HG03521 (cell line): ENCODE measurements at regions not wholly inside any gene's neighbourhood (a gene's known extent, or its start where the extent isn't known, plus 50 kb on each side); places are given as distances from the start of the nearest gene placed in this dataset.
"Not testable (repeated sequence)": the region's sequence is repeated elsewhere in the genome, so short reads cannot be mapped to it uniquely, and the experiment has no call there.

Experiments
- ATAC-seq: cut with Tn5 transposase; IDR thresholded peaks from one replicate; pipeline ENCODE4 v1.9.1; 2021; ENCODE audit warnings: mild to moderate bottlenecking, moderate library complexity; ENCODE audit not compliant: unreplicated experiment

- ATAC-seq = no peak
Observed at GRCh38 chr4:62482355-62482754, 1282.2 kb downstream of the ADGRL3 start.

DNA sequence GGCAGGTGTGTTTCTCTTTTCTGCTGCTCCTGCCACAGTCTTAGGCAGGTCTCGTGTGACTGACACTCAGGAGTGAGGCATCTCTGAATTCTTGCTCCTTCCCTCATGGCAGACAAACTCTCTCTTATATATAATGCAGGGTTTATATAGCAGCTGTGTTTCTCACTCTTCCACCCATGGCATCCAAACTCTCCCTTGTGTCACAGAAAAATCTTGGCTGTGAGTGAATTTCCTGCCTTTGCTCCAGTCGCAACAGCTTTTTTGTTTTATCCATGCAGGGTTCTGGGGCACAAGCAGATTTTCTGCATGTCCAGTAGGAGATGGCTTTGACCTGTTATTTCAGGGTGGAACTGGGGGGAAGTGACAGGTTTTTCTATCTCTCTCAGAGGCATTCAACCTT lies 1275.5 kb downstream of the ADGRL3 start:
- ATAC-seq = no peak

GRCh38 chr4:62474802-62475201 lies 1274.7 kb downstream of the ADGRL3 start:
- ATAC-seq = no peak

DNA sequence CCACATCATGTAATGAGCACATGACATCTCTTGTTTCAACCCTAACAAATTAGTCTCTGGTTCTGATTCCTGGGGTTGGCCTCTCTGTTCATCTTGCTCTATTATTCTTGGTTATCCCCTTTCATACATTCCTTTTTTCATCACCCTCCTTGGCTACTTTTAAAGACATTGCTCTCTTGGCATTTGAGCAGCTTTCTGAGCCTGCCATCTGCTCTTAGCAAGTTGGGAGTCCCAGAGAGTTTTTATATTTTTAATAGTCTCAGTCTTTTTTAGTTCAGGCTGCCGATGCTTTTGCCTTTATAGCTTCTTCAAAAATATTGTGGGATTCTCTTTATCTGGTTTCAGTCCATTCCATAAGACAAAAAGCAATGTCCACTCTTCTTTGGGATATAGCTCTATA lies 1270.9 kb downstream of the ADGRL3 start:
- ATAC-seq = no peak

GRCh38 chr4:62470421-62470983 lies 1270.4 kb downstream of the ADGRL3 start:
- ATAC-seq = no peak

GRCh38 chr4:62470020-62470419 lies 1269.9 kb downstream of the ADGRL3 start:
- no peak for ATAC-seq

- ATAC-seq = no peak
Observed at GRCh38 chr4:62461961-62462360, 1261.8 kb downstream of the ADGRL3 start.

DNA sequence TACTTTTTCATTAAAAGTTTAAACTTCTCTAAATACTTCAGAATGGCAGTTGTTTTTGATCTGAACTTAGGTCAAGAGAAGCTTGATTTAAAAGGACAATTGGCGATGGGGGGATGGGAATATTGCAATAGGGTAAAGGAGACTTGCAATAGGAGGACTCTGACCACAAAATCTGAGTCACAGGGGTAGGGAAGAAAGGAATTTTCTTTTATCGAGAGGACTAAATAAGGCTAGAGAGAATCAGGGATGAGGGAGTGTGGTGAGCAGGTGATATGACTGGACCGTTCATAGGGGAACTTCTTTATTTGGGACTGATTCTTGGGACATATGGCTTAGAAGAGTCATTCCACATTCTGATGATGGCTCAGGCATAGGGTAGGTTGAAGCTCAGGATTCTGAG lies 1260.2 kb downstream of the ADGRL3 start:
- ATAC-seq = no peak

GRCh38 chr4:62457356-62457755 lies 1257.2 kb downstream of the ADGRL3 start:
- ATAC-seq = no peak

DNA sequence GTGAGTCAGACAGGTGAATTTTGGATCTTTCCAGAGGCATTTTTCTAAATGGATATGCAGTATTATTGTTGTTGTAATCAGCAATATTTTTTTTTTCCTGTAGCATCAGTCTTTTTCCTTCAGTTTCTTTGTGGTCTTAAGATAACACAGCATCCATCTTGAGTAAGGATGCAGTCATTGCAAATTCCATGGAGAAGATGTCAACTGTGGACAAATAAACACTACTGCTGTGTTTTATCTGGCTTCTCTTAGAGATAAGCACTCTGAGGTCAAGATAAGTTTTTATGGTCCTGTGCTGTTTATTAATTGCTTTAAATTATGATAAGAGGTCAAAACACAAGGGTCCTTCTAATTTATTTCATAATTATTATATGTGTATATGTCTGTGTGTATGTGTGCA lies 1255.7 kb downstream of the ADGRL3 start:
- no peak for ATAC-seq

DNA sequence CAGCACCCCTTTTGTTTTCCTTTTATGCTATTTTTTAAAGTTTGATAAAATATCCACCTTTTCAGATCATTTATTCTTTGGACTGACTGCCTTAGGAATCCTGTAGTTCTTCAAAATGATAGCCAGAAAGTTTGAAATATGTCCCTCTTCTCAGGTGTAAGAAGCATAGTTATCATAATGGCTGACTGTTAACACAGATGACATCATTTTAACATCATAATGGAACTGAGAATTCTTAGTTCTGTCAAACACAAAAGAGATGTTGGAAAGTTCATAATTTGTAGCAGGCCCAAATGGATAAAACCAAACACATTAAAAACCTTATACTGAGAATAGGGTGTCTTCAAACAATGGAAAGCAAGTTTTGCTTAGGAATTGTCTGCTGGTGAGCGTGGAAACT lies 1254.4 kb downstream of the ADGRL3 start:
- ATAC-seq = no peak

DNA sequence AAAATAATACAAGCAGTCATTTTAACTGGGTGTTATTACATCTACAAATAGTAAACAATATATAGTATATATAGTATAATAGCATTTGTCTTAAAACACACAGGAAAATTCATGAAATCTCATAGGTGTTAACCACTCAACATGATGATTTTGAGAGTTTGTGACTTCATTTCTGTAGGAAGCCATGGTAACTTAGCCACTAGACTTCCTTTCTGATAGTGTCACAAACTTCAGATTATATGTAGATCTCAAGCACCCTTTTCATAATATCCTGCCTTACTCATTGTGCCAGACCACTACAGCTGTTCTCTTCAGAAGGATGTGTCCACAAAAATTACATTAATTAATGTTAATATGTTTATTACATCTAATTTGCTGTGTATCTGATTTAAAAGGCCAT lies 1250.6 kb downstream of the ADGRL3 start:
- ATAC-seq = no peak

DNA sequence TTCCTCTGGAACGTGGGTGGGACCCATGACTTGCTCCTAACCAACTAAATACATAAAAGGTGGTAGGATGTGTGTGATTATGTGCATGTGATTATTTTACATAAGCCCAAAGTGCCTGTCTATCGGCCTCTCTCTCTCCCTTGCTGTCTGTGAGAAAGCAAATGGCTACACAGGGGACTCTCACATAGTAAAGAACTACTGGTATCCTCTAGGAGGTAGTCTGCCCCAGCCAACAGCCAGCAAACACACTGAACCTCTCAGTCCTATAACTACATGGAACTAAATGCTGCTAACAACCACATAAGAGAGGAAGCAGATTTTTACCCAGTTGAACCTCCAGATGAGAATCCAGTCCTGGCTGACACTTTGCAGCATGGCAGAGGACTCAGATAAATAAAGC lies 1249.4 kb downstream of the ADGRL3 start:
- no peak for ATAC-seq

DNA sequence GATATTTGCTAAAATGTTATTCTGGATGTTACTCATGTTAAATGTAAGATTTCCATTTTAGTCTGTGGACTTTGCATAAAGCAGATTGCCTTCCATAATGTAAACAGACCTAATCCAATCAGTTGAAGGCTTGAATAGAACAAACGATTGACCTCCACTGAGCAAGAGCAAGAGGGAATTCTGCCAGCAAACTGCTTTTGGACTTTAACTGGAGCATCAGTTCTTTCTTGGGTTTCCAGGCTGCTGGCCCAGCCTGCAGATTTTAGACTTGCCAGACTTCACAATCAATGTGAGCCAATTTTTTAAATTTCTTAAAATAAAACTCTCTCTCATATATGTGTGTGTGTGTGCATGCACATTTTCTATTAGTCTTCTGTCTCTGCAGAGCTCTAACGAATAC lies 1248.8 kb downstream of the ADGRL3 start:
- no peak for ATAC-seq

DNA sequence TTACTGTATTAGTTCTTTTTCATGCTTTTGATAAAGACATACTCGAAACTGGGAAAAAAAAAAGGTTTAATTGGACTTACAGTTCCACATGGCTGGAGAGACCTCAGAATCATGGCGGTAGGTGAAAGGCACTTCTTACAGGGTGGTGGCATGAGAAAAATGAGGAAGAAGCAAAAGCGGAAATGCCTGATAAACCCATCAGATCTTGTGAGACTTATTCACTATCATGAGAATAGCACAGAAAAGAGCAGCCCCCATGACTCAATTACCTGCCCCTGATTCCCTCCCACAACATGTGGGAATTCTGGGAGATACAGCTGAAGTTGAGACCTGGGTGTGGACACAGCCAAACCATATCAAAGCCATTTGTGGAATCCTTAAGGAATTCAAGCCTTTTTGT lies 1238.9 kb downstream of the ADGRL3 start:
- no peak for ATAC-seq

DNA sequence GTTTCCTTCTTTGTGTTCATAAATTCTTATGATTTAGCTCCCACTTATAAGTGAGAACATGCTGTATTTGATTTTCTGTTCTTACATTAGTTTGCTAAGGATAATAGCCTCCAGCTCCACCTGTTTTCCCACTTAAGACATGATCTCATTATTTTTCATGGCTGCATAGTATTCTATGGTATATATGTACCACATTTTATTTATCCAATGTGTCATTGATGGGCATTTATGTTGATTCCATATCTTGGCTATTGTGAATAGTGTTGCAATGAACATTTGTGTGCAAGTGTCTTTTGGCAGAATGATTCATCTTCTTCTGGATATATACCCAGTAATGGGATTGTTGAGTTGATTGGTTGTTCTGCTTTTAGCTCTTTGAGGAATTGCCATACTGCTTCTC lies 1234.8 kb downstream of the ADGRL3 start:
- no peak for ATAC-seq

GRCh38 chr4:62431513-62432231 lies 1231.5 kb downstream of the ADGRL3 start:
- ATAC-seq = not testable (repeated sequence)

GRCh38 chr4:62429297-62429696 lies 1229.2 kb downstream of the ADGRL3 start:
- ATAC-seq = no peak

- ATAC-seq = no peak
Observed at GRCh38 chr4:62415256-62415655, 1215.1 kb downstream of the ADGRL3 start.

GRCh38 chr4:62414563-62414962 lies 1214.4 kb downstream of the ADGRL3 start:
- ATAC-seq = no peak

- no peak for ATAC-seq
Observed at GRCh38 chr4:62410371-62411003, 1210.4 kb downstream of the ADGRL3 start.

DNA sequence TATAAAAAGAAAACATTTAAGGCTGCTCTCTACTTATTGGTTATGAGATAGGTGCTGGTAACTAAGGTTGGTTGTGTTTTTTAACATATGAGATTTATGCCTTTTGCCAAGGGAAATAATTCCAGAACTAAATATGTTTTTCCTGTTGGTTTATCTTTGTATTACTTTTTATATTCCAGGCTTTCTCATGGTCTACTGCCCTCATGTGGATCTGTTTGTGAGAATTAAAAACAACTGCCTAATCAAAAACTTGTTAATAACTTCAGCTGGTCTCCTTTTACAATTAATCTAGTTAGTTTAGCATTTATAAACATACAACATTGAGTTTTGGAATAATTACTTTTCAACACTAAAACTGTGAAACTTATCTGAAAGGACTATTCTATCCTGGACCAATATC lies 1208.3 kb downstream of the ADGRL3 start:
- no peak for ATAC-seq
